ENCODE measurements at regions not wholly inside any gene's neighbourhood (a gene's known extent, or its start where the extent isn't known, plus 50 kb on each side); places are given as distances from the start of the nearest gene placed in this dataset.
A peak's percentile ranks its signal among the peaks of the same experiment; 100 is the strongest.
"Not testable (repeated sequence)": the region's sequence is repeated elsewhere in the genome, so short reads cannot be mapped to it uniquely, and the experiment has no call there.

- DNase-seq: no peak
These were observed 138.7 kb upstream of the ZNF516 start for GRCh38 chr18:76633588-76634269.

GRCh38 chr18:76627444-76627843 lies 132.4 kb upstream of the ZNF516 start:
- no peak for DNase-seq

- DNase-seq: no peak
These were observed 131.9 kb upstream of the ZNF516 start for GRCh38 chr18:76626991-76627390.

- DNase-seq: no peak
These were observed 127.6 kb upstream of the ZNF516 start for GRCh38 chr18:76622651-76623050.

GRCh38 chr18:76621782-76622495 lies 126.9 kb upstream of the ZNF516 start:
- peak; percentile 17 for DNase-seq

GRCh38 chr18:76621226-76621625 lies 126.2 kb upstream of the ZNF516 start:
- no peak for DNase-seq

GRCh38 chr18:76620321-76621170 lies 125.5 kb upstream of the ZNF516 start:
- peak; percentile 38 for DNase-seq

GRCh38 chr18:76619621-76620315 lies 124.7 kb upstream of the ZNF516 start:
- no peak for DNase-seq

- DNase-seq: peak; percentile 58
These were observed 124.2 kb upstream of the ZNF516 start for GRCh38 chr18:76619261-76619620.

- DNase-seq: no peak
These were observed 123.7 kb upstream of the ZNF516 start for GRCh38 chr18:76618721-76619120.

GRCh38 chr18:76616373-76616772 lies 121.3 kb upstream of the ZNF516 start:
- DNase-seq: no peak

GRCh38 chr18:76615065-76615733 lies 120.2 kb upstream of the ZNF516 start:
- DNase-seq: no peak

- no peak for DNase-seq
These were observed 118.7 kb upstream of the ZNF516 start for GRCh38 chr18:76613755-76614120.

- DNase-seq: no peak
These were observed 118.2 kb upstream of the ZNF516 start for GRCh38 chr18:76613053-76613754.

GRCh38 chr18:76611750-76612045 lies 116.7 kb upstream of the ZNF516 start:
- not testable (repeated sequence) for DNase-seq

GRCh38 chr18:76610933-76611749 lies 116.1 kb upstream of the ZNF516 start:
- no peak for DNase-seq

GRCh38 chr18:76610012-76610411 lies 115.0 kb upstream of the ZNF516 start:
- no peak for DNase-seq

- no peak for DNase-seq
These were observed 110.4 kb upstream of the ZNF516 start for GRCh38 chr18:76605341-76605929.

- DNase-seq: no peak
These were observed 109.8 kb upstream of the ZNF516 start for GRCh38 chr18:76604935-76605240.

GRCh38 chr18:76604108-76604934 lies 109.3 kb upstream of the ZNF516 start:
- no peak for DNase-seq
